Ovary (tissue), 3 donors: ENCODE measurements at regions not wholly inside any gene's neighbourhood (a gene's known extent, or its start where the extent isn't known, plus 50 kb on each side); places are given as distances from the start of the nearest gene placed in this dataset.

ENCODE experiments used
- CTCF ChIP-seq, 3 donors: fragments of 450-650 bp in 2 of 3; fragments of 200-600 bp in 1 of 3; IDR thresholded peaks; one replicate each; pipeline versions ENCODE4 v1.5.1 to v1.8.0; 2016 to 2022; ENCODE audit warnings: antibody characterized with exemption in 3 of 3, mild to moderate bottlenecking in 1 of 3
- EP300 ChIP-seq: sonication (generic); formaldehyde crosslinking; IDR thresholded peaks from one replicate; pipeline ENCODE4 v1.6.1; 2017; ENCODE audit warnings: antibody characterized with exemption
- POLR2A ChIP-seq: fragments of 450-650 bp; IDR thresholded peaks from one replicate; pipeline ENCODE4 v1.6.1; 2017; ENCODE audit warnings: antibody characterized with exemption, mild to moderate bottlenecking, moderate library complexity
- donor health status: DM: no; HTN: no; CAD: no.

GRCh38 chr2:216916956-216917650 is 57.2 kb upstream of the TNP1 start:
- no peak for TF ChIP-seq CTCF (IDR thresholded peaks at IDR 0.05)
- no peak for TF ChIP-seq POLR2A
- TF ChIP-seq EP300: no peak
